ENCODE measurements at regions not wholly inside any gene's neighbourhood (a gene's known extent, or its start where the extent isn't known, plus 50 kb on each side); places are given as distances from the start of the nearest gene placed in this dataset.

DNA sequence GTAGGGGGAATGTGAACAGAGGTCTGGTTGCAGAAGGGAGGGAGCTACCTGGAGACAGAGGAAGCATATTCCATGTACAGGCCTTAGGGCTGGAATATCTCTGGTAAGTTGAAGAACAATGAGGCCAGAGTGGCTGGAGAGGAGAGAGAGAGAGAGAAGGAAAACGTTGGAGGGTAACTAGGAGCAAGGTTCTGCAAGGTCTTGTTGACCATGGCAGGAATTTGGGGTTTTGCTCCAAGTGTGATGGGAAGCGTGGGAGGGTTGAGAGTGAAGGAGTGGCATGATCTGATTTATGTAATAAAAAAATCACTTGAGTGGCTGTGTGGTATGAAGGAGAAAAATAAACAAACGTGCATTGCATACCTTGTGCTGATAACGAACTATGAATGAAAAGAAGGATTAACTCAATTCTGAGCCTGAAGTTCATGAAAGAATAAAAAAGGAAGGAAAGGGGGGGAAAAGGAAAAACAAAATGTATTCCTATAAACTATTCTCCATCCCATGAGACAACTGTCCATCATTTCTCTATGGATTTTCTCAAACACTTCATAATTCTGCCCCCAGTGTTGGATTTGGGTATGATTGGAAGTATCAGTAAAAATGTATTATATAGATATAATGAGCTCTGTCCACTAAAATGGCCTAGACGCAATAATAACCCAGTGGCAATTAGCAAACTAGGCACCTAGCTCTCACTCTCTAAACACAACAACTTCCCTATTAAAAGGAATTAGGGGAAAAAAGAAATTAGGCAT, 59.7 kb upstream of the PMAIP1 start:
- intact Hi-C loops (cut with micrococcal nuclease), result no loop called here

More for the DNA sequence above, 59.7 kb upstream of the PMAIP1 start:
- H3K9me1 ChIP-seq (replicated peaks; ENCODE audit: control insufficient read depth, extremely low read depth, insufficient read depth, low read length), result no peaks in the 10 kb centered on the region
- no peak overlapping the region for H3K9ac ChIP-seq (replicated peaks; ENCODE audit: extremely low read depth, insufficient read depth, low read length)
- CTCF ChIA-PET, result interaction anchor here (0.6 to 4.2 kb wide), 29 partner anchors 8 to 709 kb away, joined by 3 to 29 read pairs (median 4); partner anchors contain the start of genes CCBE1 and PMAIP1
- no peak overlapping the region for H3K4me3 ChIP-seq (replicated peaks in 1 of 3; ENCODE audit: insufficient read depth in 1 of 3, low read depth in 1 of 3, low read length in 3 of 3)
- TF ChIP-seq GATA2 (IDR thresholded peaks at IDR 0.05; ENCODE audit: insufficient read depth, insufficient read length, low read depth, low read length), result no peak
- no peak for TF ChIP-seq MAX (IDR thresholded peaks at IDR 0.05; ENCODE audit: insufficient read depth, insufficient read length)
- TF ChIP-seq POLR2AphosphoS5 (IDR thresholded peaks at IDR 0.05; ENCODE audit: insufficient read depth, low read depth, low read length), result no peak
- TF ChIP-seq, protein P1, sequence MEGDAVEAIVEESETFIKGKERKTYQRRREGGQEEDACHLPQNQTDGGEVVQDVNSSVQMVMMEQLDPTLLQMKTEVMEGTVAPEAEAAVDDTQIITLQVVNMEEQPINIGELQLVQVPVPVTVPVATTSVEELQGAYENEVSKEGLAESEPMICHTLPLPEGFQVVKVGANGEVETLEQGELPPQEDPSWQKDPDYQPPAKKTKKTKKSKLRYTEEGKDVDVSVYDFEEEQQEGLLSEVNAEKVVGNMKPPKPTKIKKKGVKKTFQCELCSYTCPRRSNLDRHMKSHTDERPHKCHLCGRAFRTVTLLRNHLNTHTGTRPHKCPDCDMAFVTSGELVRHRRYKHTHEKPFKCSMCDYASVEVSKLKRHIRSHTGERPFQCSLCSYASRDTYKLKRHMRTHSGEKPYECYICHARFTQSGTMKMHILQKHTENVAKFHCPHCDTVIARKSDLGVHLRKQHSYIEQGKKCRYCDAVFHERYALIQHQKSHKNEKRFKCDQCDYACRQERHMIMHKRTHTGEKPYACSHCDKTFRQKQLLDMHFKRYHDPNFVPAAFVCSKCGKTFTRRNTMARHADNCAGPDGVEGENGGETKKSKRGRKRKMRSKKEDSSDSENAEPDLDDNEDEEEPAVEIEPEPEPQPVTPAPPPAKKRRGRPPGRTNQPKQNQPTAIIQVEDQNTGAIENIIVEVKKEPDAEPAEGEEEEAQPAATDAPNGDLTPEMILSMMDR (IDR thresholded peaks at IDR 0.05; ENCODE audit: extremely low read depth in 1 of 2, insufficient read depth in 1 of 2, low read depth in 1 of 2, low read length in 2 of 2), result no peak
- DNase-seq (ENCODE audit: low read depth, low spot score), result no peak
- H2AFZ ChIP-seq (ENCODE audit: low read depth, low read length), result no peak overlapping the region
- no peaks in the 10 kb centered on the region for H3K9me3 ChIP-seq (replicated peaks; ENCODE audit: control insufficient read depth, insufficient read depth, low read length)
- H3K27ac ChIP-seq (ENCODE audit: insufficient read depth, low read depth, low read length), result no peak overlapping the region
- H3K36me3 ChIP-seq (ENCODE audit: control insufficient read depth in 2 of 2, extremely low read depth in 1 of 2, insufficient read depth in 2 of 2, low read length in 2 of 2), result no peaks in the 10 kb centered on the region
- no TSS peak for BruUV-seq (replicated peaks)
- H3K79me2 ChIP-seq (ENCODE audit: control insufficient read depth, insufficient read depth, low read length), result no peaks in the 10 kb centered on the region
- peaks cover 4 to 8% of the 10 kb centered on the region in 2 experiments for H3K27me3 ChIP-seq (ENCODE audit: control insufficient read depth in 2 of 2, insufficient read depth in 2 of 2, low read length in 2 of 2)
- dilution Hi-C loops (cut with MboI; ENCODE audit: extremely low pct_ligation_motif_present, low sequenced_read_pairs), result loop anchor here (25.0 kb wide), 1 partner anchor 147 kb away; no protein-coding TSS in a partner anchor
- no peaks in the 10 kb centered on the region for H4K20me1 ChIP-seq (replicated peaks; ENCODE audit: control insufficient read depth, extremely low read depth, insufficient read depth, low read length)
- no peak for FAIRE-seq
- H3K4me2 ChIP-seq (ENCODE audit: insufficient read depth, low read length), result no peak overlapping the region
- no peaks in the 10 kb centered on the region for H3K4me1 ChIP-seq (ENCODE audit: control insufficient read depth, extremely low read depth, insufficient read depth, low read length)
- POLR2A ChIA-PET, result interaction anchor here (3.2 kb wide), 1 partner anchor 60 kb away, joined by 19 read pairs; the partner anchor contains the start of gene PMAIP1
